ENCODE measurements at regions not wholly inside any gene's neighbourhood (a gene's known extent, or its start where the extent isn't known, plus 50 kb on each side); places are given as distances from the start of the nearest gene placed in this dataset.

DNA sequence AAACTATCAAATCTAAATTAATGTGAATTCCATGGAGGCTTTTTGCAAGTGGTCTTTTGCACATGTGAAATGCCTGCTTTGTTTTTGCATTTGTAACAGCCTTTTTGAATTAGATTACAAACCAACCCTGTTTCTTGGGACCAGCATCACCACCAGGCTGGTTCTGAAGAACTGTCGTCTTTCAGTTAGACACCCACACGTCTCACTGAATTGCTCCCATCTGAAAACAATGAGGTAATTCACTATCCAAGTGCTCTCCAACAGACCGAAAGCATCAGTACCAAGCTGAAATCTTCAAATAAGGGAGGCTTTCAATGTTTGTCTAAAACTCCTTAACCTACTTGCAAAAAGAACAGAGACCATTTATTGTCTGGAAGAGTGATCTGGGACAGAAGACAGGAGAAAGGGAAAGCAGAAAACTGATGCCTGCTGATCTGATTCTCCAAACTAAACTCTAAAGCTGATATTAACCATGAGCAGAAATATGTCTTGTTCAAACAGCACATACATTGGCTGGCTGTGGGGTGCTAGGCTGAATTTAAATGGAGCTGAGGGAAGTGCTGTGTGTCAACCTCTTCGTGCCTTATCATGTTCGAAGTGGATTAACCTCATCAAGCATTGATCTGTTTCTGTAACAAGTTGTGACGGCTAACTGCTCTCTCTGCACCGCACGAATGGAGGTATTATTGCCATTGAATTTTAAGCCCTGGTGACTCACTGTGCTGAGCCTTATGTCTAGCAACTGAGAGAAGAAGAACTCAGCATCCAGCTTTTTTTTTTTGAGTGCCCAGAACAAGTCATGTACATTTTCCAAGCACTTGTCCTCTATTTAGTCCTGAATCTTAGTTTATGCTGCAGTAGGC, 213.7 kb upstream of the P2RY1 start:
- Histone ChIP-seq H3K36me3 (no peaks in the 10 kb centered on the region), H3K9me3 (no peaks in the 10 kb centered on the region), H3K4me1 (no peaks in the 10 kb centered on the region), H3K27me3 (no peaks in the 10 kb centered on the region), H3K4me3 (no peak overlapping the region), H3K27ac (no peak overlapping the region)
- DNase-seq: no peak
- TF ChIP-seq, protein P1, sequence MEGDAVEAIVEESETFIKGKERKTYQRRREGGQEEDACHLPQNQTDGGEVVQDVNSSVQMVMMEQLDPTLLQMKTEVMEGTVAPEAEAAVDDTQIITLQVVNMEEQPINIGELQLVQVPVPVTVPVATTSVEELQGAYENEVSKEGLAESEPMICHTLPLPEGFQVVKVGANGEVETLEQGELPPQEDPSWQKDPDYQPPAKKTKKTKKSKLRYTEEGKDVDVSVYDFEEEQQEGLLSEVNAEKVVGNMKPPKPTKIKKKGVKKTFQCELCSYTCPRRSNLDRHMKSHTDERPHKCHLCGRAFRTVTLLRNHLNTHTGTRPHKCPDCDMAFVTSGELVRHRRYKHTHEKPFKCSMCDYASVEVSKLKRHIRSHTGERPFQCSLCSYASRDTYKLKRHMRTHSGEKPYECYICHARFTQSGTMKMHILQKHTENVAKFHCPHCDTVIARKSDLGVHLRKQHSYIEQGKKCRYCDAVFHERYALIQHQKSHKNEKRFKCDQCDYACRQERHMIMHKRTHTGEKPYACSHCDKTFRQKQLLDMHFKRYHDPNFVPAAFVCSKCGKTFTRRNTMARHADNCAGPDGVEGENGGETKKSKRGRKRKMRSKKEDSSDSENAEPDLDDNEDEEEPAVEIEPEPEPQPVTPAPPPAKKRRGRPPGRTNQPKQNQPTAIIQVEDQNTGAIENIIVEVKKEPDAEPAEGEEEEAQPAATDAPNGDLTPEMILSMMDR (IDR thresholded peaks at IDR 0.05): no peak
- intact Hi-C loops (cut with DNase I; ENCODE audit: low total_unique reads): no loop called here

DNA sequence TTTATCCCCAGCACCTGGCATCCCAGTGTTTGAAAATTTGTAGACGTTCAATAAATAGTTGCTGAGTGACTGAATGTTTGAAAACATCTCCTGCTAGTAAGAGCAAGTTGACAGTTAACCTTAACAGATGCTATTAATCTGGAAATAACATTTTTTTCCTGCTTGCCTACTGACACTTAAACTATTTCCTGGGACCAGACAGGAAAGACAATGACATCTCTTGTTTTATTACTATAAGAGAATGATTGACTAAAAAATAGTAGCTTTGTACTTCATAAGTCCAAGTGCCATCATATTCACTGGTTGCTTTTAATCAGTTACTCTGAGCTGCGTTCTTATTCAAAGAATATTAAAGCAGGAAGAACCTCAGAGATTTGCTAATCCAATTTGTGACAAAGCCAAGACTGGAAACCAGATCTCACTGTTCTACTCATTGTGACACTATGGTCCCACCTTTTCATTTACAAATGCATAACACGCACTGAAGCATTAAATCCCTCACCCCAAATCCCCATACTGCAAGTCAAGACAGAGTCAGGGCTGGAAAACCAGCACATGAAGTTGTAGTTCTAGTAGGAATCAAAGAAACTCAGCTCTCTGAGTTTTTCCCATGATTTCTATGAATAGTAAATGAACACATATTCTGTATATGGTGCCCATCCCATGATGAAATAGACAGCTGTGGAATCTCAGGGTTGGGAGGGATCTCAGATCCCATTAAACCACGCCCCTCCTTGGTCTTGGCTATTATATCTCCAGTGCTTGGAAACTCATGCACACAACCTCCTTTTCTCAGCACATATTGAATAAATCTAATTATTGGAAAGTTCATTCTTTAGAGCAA, 212.7 kb upstream of the P2RY1 start:
- TF ChIP-seq, protein P1 (IDR thresholded peaks at IDR 0.05): no peak
- intact Hi-C loops (cut with DNase I; ENCODE audit: low total_unique reads): no loop called here
- no peak overlapping the region for H3K27ac ChIP-seq

DNA sequence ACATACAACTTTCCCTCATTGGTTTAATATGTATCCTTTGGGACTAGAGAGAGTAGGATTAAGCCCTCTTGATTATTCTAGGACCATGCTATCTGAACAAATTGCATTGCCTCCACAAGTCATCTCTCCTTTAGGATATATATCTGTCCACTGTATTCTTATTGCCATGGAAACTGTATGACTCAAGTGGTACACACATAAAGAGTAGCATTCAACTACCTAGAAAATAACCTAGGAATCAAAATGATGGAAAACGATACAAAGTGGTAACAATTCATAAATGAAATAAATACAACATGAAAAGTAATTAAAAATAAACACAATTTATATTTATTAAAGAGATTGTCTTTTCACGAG, 212.1 kb upstream of the P2RY1 start:
- no peaks in the 10 kb centered on the region for H3K36me3 ChIP-seq
- no peak for DNase-seq
- intact Hi-C loops (cut with DNase I; ENCODE audit: low total_unique reads): no loop called here
- TF ChIP-seq, protein P1 (IDR thresholded peaks at IDR 0.05): no peak
- no peaks in the 10 kb centered on the region for H3K9me3 ChIP-seq
- no peak overlapping the region for H3K27ac ChIP-seq
- H3K4me3 ChIP-seq: no peak overlapping the region
- H3K27me3 ChIP-seq: no peaks in the 10 kb centered on the region
- H3K4me1 ChIP-seq: no peaks in the 10 kb centered on the region

More for the DNA sequence above, 212.7 kb upstream of the P2RY1 start:
- Histone ChIP-seq H3K27me3 (no peaks in the 10 kb centered on the region), H3K4me1 (no peaks in the 10 kb centered on the region), H3K36me3 (no peaks in the 10 kb centered on the region), H3K4me3 (no peak overlapping the region), H3K9me3 (no peaks in the 10 kb centered on the region)
- no peak for DNase-seq

DNA sequence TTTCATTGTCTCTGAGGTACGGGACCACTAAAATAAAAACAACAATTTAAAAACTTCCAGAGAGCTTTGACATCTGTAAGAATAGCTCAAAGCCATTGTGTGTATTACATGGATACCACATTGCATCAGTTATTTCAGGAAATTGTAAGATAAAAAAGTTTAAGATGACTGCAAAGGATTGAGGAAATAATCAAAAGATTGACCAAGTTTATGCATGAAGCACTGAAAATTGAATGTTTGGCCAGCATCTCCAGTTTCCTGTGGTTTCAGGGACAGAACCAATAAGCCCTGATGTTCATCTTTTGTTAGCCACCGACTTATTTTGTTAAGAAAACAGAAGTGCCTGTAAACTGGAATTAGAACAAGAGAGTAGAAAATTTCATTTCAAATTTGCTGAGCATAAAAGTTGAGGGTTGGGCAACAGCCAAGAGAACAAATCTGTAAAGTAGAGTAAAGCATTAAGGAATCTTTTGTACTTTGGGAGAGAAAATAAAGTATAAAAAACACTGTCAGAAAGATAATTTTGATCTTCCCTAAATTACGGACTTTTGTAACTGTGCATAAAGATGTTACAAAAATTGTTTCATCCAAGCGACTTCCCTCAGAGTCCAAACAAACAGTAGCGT, 211.5 kb upstream of the P2RY1 start:
- H3K9me3 ChIP-seq: no peaks in the 10 kb centered on the region
- H3K27me3 ChIP-seq: no peaks in the 10 kb centered on the region
- intact Hi-C loops (cut with DNase I; ENCODE audit: low total_unique reads): no loop called here
- TF ChIP-seq, protein P1 (IDR thresholded peaks at IDR 0.05): no peak
- no peaks in the 10 kb centered on the region for H3K36me3 ChIP-seq
- H3K4me3 ChIP-seq: no peak overlapping the region
- H3K27ac ChIP-seq: no peak overlapping the region
- no peaks in the 10 kb centered on the region for H3K4me1 ChIP-seq
- DNase-seq: no peak

DNA sequence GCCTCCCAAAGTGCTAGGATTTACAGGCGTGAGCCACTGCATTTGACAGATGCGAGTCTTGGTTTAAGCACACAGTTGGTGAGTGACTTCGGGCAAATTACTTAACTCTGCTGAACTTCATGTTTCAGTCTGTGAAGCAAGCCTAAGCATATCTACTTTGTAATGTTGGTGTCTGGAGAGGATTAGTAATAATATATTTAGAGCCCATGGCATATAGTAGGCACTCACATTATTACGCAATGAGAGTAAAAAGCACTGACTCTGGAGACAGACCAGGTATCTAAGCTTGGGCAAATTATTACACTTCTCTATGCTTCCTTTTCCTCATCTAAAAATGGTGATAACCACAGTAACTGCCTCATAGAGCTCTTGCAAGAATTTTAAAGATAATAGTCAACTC, 208.7 kb upstream of the P2RY1 start:
- Histone ChIP-seq H3K36me3 (no peaks in the 10 kb centered on the region), H3K27ac (no peak overlapping the region), H3K4me1 (no peaks in the 10 kb centered on the region), H3K27me3 (no peaks in the 10 kb centered on the region), H3K4me3 (no peak overlapping the region), H3K9me3 (no peaks in the 10 kb centered on the region)
- DNase-seq: no peak
- TF ChIP-seq, protein P1 (IDR thresholded peaks at IDR 0.05): no peak
- intact Hi-C loops (cut with DNase I; ENCODE audit: low total_unique reads): no loop called here
